GM12872 (cell line): ENCODE measurements at regions not wholly inside any gene's neighbourhood (a gene's known extent, or its start where the extent isn't known, plus 50 kb on each side); places are given as distances from the start of the nearest gene placed in this dataset.

Source experiments
- TF ChIP-seq, protein P1 (sequence below): IDR thresholded peaks from 3 replicates; pipeline ENCODE4 v1.5.1; 2011; ENCODE audit warnings: low read depth, mild to moderate bottlenecking, low read length, moderate library complexity; ENCODE audit not compliant: insufficient read depth

DNA sequence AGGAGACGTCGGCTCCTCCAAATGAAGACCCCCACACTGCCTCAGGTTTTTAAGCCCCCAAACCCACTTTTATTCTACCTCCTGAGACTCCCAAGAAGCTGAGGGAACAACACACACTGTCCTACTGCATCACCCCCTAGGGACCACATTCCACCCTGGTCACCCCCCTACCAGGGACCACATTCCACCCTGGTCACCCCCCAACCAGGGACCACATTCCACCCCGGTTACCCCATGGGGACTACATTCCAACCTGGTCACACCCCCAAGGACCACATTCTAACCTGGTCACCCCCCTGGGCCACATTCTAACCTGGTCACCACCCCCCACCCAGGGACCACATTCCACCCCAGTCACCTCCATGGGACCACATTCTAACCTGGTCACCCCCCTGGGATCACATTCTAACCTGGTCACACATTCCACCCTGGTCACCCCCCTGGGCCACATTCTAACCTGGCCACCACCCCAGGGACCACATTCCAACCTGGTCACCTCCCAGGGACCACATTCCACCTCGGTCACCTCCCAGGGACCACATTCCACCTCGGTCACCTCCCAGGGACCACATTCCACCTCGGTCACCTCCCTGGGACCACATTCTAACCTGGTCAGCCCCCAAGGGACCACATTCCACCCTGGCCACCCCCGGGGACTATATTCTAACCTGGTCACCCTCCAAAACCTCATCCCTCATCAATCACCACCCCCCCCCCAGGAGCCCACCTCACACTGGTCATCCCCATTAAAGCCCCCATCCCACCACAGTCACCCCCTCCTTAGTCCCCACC, 587.6 kb downstream of the NPHP4 start:
- TF ChIP-seq, protein P1, sequence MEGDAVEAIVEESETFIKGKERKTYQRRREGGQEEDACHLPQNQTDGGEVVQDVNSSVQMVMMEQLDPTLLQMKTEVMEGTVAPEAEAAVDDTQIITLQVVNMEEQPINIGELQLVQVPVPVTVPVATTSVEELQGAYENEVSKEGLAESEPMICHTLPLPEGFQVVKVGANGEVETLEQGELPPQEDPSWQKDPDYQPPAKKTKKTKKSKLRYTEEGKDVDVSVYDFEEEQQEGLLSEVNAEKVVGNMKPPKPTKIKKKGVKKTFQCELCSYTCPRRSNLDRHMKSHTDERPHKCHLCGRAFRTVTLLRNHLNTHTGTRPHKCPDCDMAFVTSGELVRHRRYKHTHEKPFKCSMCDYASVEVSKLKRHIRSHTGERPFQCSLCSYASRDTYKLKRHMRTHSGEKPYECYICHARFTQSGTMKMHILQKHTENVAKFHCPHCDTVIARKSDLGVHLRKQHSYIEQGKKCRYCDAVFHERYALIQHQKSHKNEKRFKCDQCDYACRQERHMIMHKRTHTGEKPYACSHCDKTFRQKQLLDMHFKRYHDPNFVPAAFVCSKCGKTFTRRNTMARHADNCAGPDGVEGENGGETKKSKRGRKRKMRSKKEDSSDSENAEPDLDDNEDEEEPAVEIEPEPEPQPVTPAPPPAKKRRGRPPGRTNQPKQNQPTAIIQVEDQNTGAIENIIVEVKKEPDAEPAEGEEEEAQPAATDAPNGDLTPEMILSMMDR, result no peak

DNA sequence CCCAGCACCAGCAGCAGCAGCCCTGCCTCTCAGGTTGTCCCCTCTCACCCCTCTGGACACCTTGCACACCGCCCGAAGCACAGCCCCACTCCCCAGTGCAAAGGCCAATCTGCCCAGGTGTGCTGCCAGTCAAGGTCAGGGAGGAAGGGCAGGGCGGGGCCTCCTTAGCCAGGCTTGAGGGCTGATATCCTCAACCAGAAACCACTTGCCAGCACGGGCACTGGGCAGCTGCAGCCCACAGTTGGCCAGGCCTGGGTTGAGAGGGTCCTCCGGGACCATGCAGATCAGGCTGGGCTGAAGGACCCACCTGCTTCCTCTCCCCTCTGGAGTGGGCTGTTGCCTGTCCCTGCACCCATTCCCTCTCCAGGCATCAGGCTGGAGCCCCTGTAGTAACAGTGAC, 588.3 kb downstream of the NPHP4 start:
- TF ChIP-seq, protein P1, result no peak

DNA sequence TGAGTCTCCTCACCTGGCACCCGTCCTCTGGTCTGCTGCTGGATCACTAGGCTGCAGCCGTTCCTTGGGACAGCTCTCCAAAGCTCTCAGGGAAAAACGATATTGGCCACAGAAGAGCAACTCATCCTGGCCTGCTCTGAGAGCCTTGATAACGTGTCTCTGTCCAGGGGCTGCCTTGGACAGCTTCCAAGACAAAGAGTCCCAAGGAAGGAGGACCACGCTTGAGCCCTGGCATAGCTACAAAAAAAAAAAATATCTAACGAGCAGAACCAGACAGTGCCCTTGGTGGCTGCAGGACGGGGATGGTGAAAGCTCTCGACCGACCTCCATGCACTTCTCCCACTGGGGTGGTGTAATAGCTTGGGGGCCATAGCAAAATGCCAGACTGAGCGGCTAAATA, 589.6 kb downstream of the NPHP4 start:
- TF ChIP-seq, protein P1, result no peak

DNA sequence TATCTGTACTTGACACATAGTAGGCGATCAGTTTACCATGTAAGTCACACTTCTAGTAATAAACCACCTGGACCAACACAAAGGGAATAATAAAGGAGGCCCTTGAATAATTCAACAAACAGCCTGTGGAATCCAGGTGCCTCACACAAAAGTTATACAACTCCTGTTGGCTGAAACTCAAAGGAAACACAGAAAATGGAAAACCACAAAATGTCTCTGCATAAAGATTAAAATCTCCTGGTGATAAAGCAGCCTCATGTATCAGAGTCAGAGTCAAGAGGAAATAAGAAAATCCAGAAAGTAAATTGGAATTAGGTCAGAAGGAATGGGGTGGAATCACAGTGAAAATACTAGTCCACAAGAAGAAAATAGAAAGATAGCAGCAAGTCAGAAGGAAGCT, 592.5 kb downstream of the NPHP4 start:
- TF ChIP-seq, protein P1, result no peak

DNA sequence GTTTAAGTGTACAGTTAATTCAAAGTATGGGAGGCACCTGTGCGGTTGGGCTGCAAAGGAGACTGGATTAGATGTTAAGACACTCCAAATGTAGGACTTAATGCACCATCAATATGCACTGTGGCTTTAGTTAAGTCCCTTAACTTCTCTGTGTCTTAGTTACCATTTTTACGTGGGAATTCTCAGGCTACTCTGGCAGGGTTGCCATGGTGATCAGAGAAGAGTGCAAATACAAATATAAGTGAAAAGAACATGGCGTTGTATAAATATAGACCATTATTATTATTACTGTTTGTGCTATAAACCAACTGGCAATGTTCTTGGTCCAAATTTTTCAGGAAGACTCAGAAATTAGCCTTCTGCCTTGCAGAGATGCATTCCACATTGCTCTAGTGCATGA, 595.6 kb downstream of the NPHP4 start:
- TF ChIP-seq, protein P1, result no peak

DNA sequence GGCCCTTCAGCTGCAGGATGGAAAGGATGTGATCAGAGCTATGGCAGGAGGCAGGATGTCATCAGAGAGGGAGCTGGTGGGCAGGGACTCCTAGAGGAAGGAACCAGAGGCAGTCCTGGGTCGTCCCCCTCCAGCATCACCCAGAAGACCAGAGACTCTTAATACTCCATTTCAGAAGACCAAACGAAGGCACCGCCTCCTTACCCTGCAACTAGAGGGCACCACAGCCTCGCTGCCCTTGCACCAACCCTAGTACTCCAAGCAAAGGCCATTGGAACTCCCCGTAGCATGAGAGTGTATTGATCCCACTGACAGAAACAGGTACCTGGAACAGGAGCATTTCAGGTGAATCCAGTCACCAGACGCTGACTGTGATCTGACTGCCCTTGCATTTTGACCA, 598.1 kb downstream of the NPHP4 start:
- TF ChIP-seq, protein P1, result no peak

DNA sequence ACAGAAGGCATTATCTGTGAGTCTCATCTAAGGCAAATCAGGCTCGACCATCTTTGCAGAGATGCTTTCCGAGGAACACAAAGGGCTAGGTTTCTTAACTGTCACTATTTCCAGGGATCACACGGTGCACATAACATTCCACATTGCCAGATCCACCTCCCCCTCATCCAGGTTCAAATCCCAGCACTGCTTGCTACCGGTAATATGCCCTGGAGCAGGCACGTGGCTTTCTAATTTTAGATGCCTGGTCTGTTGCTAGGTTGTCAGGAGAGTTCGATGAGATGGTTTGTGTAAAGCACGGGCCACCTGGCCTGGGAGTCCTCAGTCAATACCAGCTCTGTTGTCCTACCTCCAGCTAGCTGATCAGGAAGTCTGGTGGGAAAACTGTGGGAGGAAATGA, 598.6 kb downstream of the NPHP4 start:
- TF ChIP-seq, protein P1, result no peak
